Body of pancreas (tissue), 4 donors: ENCODE measurements at regions not wholly inside any gene's neighbourhood (a gene's known extent, or its start where the extent isn't known, plus 50 kb on each side); places are given as distances from the start of the nearest gene placed in this dataset.

Experiments
- CTCF ChIP-seq, 7 experiments: fragments of 450-650 bp in 4 of 7; fragments of 200-600 bp in 3 of 7; sonication (generic) in 3 of 7; IDR thresholded peaks; one replicate each; pipeline ENCODE4 v1.5.1; 2016 to 2019; ENCODE audit warnings: antibody characterized with exemption in 7 of 7
- POLR2A ChIP-seq, 3 donors: fragments of 450-650 bp; IDR thresholded peaks; one replicate each; pipeline ENCODE4 v1.6.1; 2016; ENCODE audit warnings: antibody characterized with exemption in 3 of 3, mild to moderate bottlenecking in 2 of 3

DNA sequence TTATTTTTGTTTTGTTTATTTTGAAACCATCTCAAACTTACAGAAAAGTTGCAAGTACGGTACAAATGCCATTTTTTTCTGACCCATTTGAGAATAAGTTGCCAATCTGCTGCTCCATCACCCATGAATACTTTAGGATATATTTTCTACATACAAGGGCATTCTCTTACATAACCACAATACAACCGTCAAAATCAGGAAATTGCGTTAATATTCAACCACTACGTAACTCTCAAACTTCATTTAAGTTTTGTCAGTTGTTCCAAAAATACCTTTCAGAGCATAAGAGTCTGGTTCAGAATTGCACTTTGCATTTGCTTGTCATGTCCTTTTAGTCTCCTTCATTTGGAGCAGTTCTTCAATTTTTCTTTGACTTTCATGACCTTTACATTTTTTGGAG lies 194.3 kb upstream of the BDNF start:
- TF ChIP-seq CTCF (IDR thresholded peaks at IDR 0.05) (no peak), POLR2A (IDR thresholded peaks at IDR 0.05) (no peak)
